ENCODE measurements at regions not wholly inside any gene's neighbourhood (a gene's known extent, or its start where the extent isn't known, plus 50 kb on each side); places are given as distances from the start of the nearest gene placed in this dataset.

- TF ChIP-seq CTCF (IDR thresholded peaks at IDR 0.05; ENCODE audit: low read depth, low read length), result no peak
- DNase-seq (ENCODE audit: extremely low read depth, low read depth), result no peak
Measured at GRCh38 chr22:47434336-47435203, 672.1 kb downstream of the TBC1D22A start.

- TF ChIP-seq CTCF (IDR thresholded peaks at IDR 0.05; ENCODE audit: low read depth, low read length), result no peak
- no peak for DNase-seq (ENCODE audit: extremely low read depth, low read depth)
Measured at GRCh38 chr22:47433627-47434026, 671.2 kb downstream of the TBC1D22A start.

- TF ChIP-seq CTCF (IDR thresholded peaks at IDR 0.05; ENCODE audit: low read depth, low read length), result no peak
- no peak for DNase-seq (ENCODE audit: extremely low read depth, low read depth)
Measured at GRCh38 chr22:47432683-47433082, 670.2 kb downstream of the TBC1D22A start.

- no peak for DNase-seq (ENCODE audit: extremely low read depth, low read depth)
- no peak for TF ChIP-seq CTCF (IDR thresholded peaks at IDR 0.05; ENCODE audit: low read depth, low read length)
Measured at GRCh38 chr22:47423861-47424820, 661.7 kb downstream of the TBC1D22A start.

GRCh38 chr22:47423266-47423665 is 660.8 kb downstream of the TBC1D22A start:
- TF ChIP-seq CTCF (IDR thresholded peaks at IDR 0.05; ENCODE audit: low read depth, low read length), result no peak
- no peak for DNase-seq (ENCODE audit: extremely low read depth, low read depth)

- DNase-seq (ENCODE audit: extremely low read depth, low read depth), result no peak
- TF ChIP-seq CTCF (IDR thresholded peaks at IDR 0.05; ENCODE audit: low read depth, low read length), result no peak
Measured at GRCh38 chr22:47422736-47423135, 660.3 kb downstream of the TBC1D22A start.

GRCh38 chr22:47421846-47422245 is 659.4 kb downstream of the TBC1D22A start:
- DNase-seq (ENCODE audit: extremely low read depth, low read depth), result no peak
- no peak for TF ChIP-seq CTCF (IDR thresholded peaks at IDR 0.05; ENCODE audit: low read depth, low read length)
